ENCODE measurements at regions not wholly inside any gene's neighbourhood (a gene's known extent, or its start where the extent isn't known, plus 50 kb on each side); places are given as distances from the start of the nearest gene placed in this dataset.
"Not testable (repeated sequence)": the region's sequence is repeated elsewhere in the genome, so short reads cannot be mapped to it uniquely, and the experiment has no call there.

DNA sequence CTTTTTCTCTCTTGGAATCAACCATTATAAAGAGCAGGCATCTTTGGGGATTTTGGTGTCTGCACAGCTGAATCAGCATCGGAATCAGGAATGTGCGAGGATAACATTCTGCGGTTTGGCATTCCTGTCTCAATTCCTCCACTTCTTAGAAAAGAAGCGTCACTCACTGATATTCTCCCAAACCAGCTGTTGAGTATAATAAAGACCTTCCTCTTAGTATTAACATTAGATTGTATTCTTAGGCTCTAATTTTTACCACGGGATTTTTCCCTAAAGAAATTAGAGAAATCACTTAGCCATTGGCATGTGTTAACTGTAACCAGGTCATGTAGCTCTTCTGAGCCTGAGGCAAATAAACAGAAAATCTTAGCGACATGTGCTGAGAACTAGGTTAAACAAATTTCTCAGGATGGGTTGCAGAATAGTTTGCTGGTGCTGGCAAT is 128.7 kb downstream of the TMX1 start:
- no peak overlapping the region for H3K4me3 ChIP-seq (ENCODE audit: low read length in 3 of 3)
- intact Hi-C loops (cut with DNase I) = no loop called here
- H3K9me3 ChIP-seq (ENCODE audit: control insufficient read depth in 2 of 3, insufficient read depth in 1 of 3, low read length in 3 of 3) = no peaks in the 10 kb centered on the region
- no peaks in the 10 kb centered on the region for H3K27me3 ChIP-seq (ENCODE audit: control insufficient read depth, insufficient read depth, low read length)
- H3K36me3 ChIP-seq (ENCODE audit: control insufficient read depth in 2 of 3, insufficient read depth in 3 of 3, low read length in 3 of 3) = no peaks in the 10 kb centered on the region
- TF ChIP-seq, protein P1, sequence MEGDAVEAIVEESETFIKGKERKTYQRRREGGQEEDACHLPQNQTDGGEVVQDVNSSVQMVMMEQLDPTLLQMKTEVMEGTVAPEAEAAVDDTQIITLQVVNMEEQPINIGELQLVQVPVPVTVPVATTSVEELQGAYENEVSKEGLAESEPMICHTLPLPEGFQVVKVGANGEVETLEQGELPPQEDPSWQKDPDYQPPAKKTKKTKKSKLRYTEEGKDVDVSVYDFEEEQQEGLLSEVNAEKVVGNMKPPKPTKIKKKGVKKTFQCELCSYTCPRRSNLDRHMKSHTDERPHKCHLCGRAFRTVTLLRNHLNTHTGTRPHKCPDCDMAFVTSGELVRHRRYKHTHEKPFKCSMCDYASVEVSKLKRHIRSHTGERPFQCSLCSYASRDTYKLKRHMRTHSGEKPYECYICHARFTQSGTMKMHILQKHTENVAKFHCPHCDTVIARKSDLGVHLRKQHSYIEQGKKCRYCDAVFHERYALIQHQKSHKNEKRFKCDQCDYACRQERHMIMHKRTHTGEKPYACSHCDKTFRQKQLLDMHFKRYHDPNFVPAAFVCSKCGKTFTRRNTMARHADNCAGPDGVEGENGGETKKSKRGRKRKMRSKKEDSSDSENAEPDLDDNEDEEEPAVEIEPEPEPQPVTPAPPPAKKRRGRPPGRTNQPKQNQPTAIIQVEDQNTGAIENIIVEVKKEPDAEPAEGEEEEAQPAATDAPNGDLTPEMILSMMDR (IDR thresholded peaks at IDR 0.05; ENCODE audit: borderline replicate concordance, extremely low read depth, insufficient read depth) = no peak
- H3K9ac ChIP-seq (ENCODE audit: low read length in 3 of 3) = no peak overlapping the region
- no peaks in the 10 kb centered on the region for H3K4me1 ChIP-seq (ENCODE audit: control insufficient read depth in 2 of 3, insufficient read depth in 2 of 3, low read depth in 1 of 3, low read length in 3 of 3)
- DNase-seq = peak in 1 of 5 donors; percentile 14
- H3K27ac ChIP-seq (ENCODE audit: low read depth in 2 of 2, low read length in 2 of 2) = no peak overlapping the region
- FAIRE-seq = no peak

DNA sequence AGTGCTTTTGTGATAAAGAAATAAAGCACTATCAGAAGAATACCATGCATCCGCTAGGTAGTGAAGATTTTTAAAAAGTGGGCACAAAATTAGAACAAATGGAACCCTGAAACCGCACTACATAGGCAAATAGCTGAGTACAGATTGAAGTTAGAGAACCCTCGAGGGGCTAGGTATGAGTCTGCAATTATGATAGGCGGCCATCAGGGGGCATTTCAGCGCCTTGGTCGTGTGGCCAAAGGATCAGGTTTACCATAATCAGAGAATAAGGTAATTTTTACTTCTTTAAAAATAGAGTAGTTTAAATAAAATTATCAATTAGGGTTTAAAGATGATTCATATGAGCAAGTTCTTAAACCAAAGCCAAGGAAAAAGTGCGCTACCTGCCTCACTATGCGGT is 129.8 kb downstream of the TMX1 start:
- TF ChIP-seq, protein P1 (IDR thresholded peaks at IDR 0.05; ENCODE audit: borderline replicate concordance, extremely low read depth, insufficient read depth) = peak; percentile 26
- Histone ChIP-seq H3K36me3 (ENCODE audit: control insufficient read depth in 2 of 3, insufficient read depth in 3 of 3, low read length in 3 of 3) (no peaks in the 10 kb centered on the region), H3K27me3 (ENCODE audit: control insufficient read depth, insufficient read depth, low read length) (no peaks in the 10 kb centered on the region), H3K27ac (ENCODE audit: low read depth in 2 of 2, low read length in 2 of 2) (no peak overlapping the region), H3K4me3 (ENCODE audit: low read length in 3 of 3) (no peak overlapping the region), H3K4me1 (ENCODE audit: control insufficient read depth in 2 of 3, insufficient read depth in 2 of 3, low read depth in 1 of 3, low read length in 3 of 3) (no peaks in the 10 kb centered on the region), H3K9me3 (ENCODE audit: control insufficient read depth in 2 of 3, insufficient read depth in 1 of 3, low read length in 3 of 3) (no peaks in the 10 kb centered on the region), H3K9ac (ENCODE audit: low read length in 3 of 3) (no peak overlapping the region)
- FAIRE-seq (no peak), DNase-seq (no peak)
- intact Hi-C loops (cut with DNase I) = no loop called here

DNA sequence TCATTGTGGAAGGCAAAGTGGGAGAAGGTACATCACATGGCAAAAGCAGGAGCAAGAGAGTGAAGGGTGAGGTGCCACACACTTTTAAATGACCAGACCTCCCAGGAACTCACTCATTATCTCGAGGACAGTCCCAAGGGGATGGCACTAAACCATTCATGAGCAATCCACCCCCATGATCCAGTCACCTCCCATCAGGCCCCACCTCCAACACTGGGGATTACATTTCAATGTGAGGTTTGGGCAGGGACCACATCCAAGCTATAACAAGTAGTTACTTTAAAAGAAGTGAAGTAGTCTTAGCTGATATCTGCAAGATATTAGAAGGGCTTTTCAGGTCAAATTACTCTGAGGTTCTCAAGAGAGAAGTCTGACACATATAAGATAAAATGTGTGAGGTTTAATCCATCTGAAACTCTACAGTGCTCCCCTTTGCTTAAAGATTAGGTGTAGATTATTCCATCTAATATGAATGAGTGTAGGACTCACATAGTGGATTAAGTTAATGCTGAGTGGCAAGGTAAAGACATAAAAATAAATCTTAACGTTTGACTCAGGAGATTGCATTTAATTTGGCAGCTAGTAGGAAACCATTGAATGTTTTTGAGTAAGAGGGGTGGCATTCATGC is 130.8 kb downstream of the TMX1 start:
- no peak overlapping the region for H3K9ac ChIP-seq (ENCODE audit: low read length in 3 of 3)
- H3K27ac ChIP-seq (ENCODE audit: low read depth in 2 of 2, low read length in 2 of 2) = no peak overlapping the region
- no peaks in the 10 kb centered on the region for H3K9me3 ChIP-seq (ENCODE audit: control insufficient read depth in 2 of 3, insufficient read depth in 1 of 3, low read length in 3 of 3)
- H3K36me3 ChIP-seq (ENCODE audit: control insufficient read depth in 2 of 3, insufficient read depth in 3 of 3, low read length in 3 of 3) = no peaks in the 10 kb centered on the region
- no peaks in the 10 kb centered on the region for H3K4me1 ChIP-seq (ENCODE audit: control insufficient read depth in 2 of 3, insufficient read depth in 2 of 3, low read depth in 1 of 3, low read length in 3 of 3)
- TF ChIP-seq, protein P1 (IDR thresholded peaks at IDR 0.05; ENCODE audit: borderline replicate concordance, extremely low read depth, insufficient read depth) = no peak
- no peak for DNase-seq
- intact Hi-C loops (cut with DNase I) = no loop called here
- H3K27me3 ChIP-seq (ENCODE audit: control insufficient read depth, insufficient read depth, low read length) = no peaks in the 10 kb centered on the region
- no peak overlapping the region for H3K4me3 ChIP-seq (ENCODE audit: low read length in 3 of 3)
- FAIRE-seq = no peak

DNA sequence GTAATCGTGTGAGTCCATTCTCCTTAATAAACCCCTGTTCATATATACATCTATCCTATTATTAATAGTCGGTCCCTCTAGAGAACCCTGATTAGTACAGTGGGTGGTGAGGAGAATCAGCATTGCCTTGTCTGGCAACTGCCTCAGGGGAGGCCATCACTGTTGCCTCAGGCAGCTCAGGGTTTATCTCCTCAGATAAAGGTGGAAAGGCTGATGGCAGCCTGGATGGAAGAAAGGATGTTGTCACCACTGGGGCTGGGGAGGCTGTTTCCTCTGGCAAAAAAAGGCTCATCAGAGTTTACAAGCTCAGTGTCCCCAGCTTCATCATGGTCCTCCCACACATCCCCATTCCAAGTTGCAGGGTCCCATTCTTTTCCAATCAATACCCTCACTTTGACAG is 137.1 kb downstream of the TMX1 start:
- H3K4me1 ChIP-seq (ENCODE audit: control insufficient read depth in 2 of 3, insufficient read depth in 2 of 3, low read depth in 1 of 3, low read length in 3 of 3); DNase-seq; H3K9me3 ChIP-seq (ENCODE audit: control insufficient read depth in 2 of 3, insufficient read depth in 1 of 3, low read length in 3 of 3); H3K36me3 ChIP-seq (ENCODE audit: control insufficient read depth in 2 of 3, insufficient read depth in 3 of 3, low read length in 3 of 3); intact Hi-C loops (cut with DNase I); H3K4me3 ChIP-seq (ENCODE audit: low read length in 3 of 3); H3K27me3 ChIP-seq (ENCODE audit: control insufficient read depth, insufficient read depth, low read length); H3K9ac ChIP-seq (ENCODE audit: low read length in 3 of 3); H3K27ac ChIP-seq (ENCODE audit: low read depth in 2 of 2, low read length in 2 of 2); FAIRE-seq: not testable (repeated sequence)

Measured in kidney (tissue), 13 donors.